PFSK-1 (cell line): ENCODE measurements at regions not wholly inside any gene's neighbourhood (a gene's known extent, or its start where the extent isn't known, plus 50 kb on each side); places are given as distances from the start of the nearest gene placed in this dataset.

Experiments used
- FOXP2 ChIP-seq: optimal IDR thresholded peaks from 2 replicates; pipeline ENCODE3; 2011; ENCODE audit warnings: borderline replicate concordance, control low read depth, inconsistent platforms; ENCODE audit not compliant: insufficient read depth; ENCODE audit errors: extremely low read length, extremely low read depth
- POLR2AphosphoS5 ChIP-seq: IDR thresholded peaks from 2 replicates; pipeline ENCODE4 v1.6.1; 2012; ENCODE audit warnings: low read depth, mild to moderate bottlenecking, control low read depth, low read length, moderate library complexity
- SIN3A ChIP-seq: IDR thresholded peaks from 2 replicates; pipeline ENCODE4 v1.6.1; 2012; ENCODE audit warnings: mild to moderate bottlenecking, low read length, moderate library complexity, borderline replicate concordance; ENCODE audit not compliant: insufficient read depth
- TAF1 ChIP-seq: IDR thresholded peaks from 2 replicates; pipeline ENCODE4 v1.6.1; 2012; ENCODE audit warnings: low read length, control low read depth, borderline replicate concordance; ENCODE audit not compliant: insufficient read depth
- TF ChIP-seq, protein P1 (sequence below), 2 experiments: IDR thresholded peaks; 2 replicates each; pipeline versions ENCODE4 v1.6.1 to v1.8.0; 2011 to 2012; ENCODE audit warnings: low read depth in 2 of 2, low read length in 2 of 2, control low read depth in 1 of 2, inconsistent platforms in 1 of 2, mild to moderate bottlenecking in 1 of 2, moderate library complexity in 1 of 2; ENCODE audit not compliant: insufficient read depth in 1 of 2

DNA sequence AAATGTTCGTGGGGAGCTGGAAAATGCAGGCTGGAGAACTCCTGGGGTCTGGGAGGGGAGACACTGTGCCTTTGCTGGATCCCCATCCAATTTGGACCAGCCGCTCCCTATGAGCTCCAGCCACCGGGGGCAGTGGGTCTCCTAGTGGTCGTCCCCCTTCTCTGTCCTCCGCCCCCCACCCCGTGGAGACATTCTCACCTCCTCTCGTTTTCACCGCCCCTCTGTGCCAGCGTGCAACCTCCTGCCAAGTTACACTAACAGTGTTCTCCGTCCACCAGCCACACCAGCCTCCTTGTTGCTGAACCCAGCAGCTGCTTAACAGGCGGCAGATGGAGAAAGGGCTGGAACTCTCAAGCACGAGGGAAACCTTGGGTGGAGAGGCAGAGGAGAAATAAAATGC is 67.4 kb upstream of the SOX9 start:
- no peak for TF ChIP-seq POLR2AphosphoS5
- TF ChIP-seq FOXP2 = no peak
- TF ChIP-seq TAF1 = no peak
- TF ChIP-seq SIN3A = no peak
- TF ChIP-seq, protein P1, sequence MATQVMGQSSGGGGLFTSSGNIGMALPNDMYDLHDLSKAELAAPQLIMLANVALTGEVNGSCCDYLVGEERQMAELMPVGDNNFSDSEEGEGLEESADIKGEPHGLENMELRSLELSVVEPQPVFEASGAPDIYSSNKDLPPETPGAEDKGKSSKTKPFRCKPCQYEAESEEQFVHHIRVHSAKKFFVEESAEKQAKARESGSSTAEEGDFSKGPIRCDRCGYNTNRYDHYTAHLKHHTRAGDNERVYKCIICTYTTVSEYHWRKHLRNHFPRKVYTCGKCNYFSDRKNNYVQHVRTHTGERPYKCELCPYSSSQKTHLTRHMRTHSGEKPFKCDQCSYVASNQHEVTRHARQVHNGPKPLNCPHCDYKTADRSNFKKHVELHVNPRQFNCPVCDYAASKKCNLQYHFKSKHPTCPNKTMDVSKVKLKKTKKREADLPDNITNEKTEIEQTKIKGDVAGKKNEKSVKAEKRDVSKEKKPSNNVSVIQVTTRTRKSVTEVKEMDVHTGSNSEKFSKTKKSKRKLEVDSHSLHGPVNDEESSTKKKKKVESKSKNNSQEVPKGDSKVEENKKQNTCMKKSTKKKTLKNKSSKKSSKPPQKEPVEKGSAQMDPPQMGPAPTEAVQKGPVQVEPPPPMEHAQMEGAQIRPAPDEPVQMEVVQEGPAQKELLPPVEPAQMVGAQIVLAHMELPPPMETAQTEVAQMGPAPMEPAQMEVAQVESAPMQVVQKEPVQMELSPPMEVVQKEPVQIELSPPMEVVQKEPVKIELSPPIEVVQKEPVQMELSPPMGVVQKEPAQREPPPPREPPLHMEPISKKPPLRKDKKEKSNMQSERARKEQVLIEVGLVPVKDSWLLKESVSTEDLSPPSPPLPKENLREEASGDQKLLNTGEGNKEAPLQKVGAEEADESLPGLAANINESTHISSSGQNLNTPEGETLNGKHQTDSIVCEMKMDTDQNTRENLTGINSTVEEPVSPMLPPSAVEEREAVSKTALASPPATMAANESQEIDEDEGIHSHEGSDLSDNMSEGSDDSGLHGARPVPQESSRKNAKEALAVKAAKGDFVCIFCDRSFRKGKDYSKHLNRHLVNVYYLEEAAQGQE (IDR thresholded peaks at IDR 0.05; ENCODE audit: insufficient read depth in 1 of 2, low read depth in 2 of 2, low read length in 2 of 2) = no peak

DNA sequence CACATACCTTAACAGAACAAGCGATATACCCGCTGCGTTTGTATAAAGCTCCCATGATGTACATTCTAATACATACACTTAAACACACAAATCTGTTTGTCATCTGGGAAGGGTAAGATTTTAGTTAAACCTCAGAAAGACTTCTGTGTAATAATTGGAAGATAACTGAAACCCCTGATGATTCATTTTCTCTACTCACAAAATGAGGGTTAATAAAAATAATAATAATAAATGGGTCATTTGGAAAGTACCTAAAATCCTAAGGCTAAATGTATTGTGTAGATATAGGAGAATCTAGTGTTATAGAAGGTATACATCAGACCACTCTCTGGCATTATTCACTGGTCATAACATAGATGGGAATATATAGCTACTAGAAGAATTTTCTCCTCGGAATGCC is 64.7 kb upstream of the SOX9 start:
- TF ChIP-seq, protein P1 (IDR thresholded peaks at IDR 0.05; ENCODE audit: insufficient read depth in 1 of 2, low read depth in 2 of 2, low read length in 2 of 2) = no peak
- no peak for TF ChIP-seq FOXP2
- no peak for TF ChIP-seq TAF1
- no peak for TF ChIP-seq SIN3A
- TF ChIP-seq POLR2AphosphoS5 = no peak

DNA sequence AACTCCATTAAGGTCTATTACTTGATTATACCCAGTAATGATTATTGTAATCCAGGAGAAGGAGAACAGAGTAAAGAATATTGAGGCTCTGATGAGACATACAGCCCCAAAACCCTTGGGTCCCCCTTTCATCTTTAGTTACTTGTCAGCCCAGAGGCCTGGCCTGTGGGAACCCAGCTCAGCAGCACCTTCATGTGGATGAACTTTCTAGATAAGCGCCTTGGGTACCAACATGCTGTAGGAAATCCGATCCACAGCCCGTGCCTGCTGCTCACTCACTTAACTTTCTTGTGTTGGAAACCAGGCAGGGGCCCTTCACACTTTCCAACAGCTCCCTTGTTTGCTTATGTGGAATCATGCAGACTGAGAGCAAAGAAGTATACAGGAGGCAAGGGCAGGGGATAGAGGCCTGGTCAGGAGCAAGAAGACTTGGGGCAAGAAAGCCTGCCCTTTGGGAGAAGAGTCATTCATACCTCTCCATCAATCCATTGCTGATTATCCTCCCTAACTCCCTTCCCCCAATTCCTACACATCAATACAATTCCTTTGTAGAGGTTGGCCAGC is 64.0 kb upstream of the SOX9 start:
- TF ChIP-seq TAF1 = no peak
- TF ChIP-seq SIN3A = no peak
- TF ChIP-seq, protein P1 (IDR thresholded peaks at IDR 0.05; ENCODE audit: insufficient read depth in 1 of 2, low read depth in 2 of 2, low read length in 2 of 2) = no peak
- no peak for TF ChIP-seq POLR2AphosphoS5
- no peak for TF ChIP-seq FOXP2

DNA sequence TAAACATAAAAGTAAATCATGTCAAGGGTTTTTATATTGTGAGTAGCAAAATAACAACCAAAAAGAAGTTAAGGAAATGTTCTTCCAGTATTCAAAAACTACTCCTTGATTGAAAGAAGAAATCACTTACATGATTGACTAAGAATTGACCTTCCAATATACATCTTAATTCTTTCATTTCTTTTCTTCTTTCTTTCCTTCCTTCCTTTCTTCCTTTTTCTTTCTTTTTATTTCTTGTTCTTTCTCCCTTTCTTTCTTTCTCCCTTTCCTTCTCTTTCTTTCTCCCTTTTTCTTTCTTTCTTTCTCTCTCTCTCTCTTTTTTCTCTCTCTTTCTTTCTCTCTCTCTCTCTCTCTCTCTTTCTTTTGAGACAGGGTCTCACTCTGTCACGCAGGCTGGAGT is 60.7 kb upstream of the SOX9 start:
- TF ChIP-seq, protein P1 (IDR thresholded peaks at IDR 0.05; ENCODE audit: insufficient read depth in 1 of 2, low read depth in 2 of 2, low read length in 2 of 2) = no peak
- TF ChIP-seq SIN3A (no peak), FOXP2 (no peak), TAF1 (no peak), POLR2AphosphoS5 (no peak)

DNA sequence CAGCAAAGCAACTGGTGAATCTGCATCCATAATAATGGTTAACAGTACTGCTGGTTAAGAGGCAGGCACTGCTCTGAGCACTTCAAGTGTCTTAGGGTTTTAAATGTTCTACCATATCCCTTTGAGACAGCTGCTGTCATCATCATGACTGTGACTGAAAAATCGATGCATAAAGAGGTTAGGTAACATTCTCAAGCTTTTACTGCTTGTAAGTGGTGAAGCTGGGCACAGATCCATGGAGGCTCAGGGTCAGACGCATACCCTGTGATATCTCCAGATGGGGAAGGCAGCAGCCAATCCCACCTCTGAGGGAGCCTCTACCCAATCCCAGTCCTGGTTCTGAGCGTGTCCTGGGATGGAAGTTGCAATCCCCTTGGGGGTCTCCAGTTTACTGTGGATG is 57.6 kb upstream of the SOX9 start:
- no peak for TF ChIP-seq SIN3A
- no peak for TF ChIP-seq POLR2AphosphoS5
- no peak for TF ChIP-seq TAF1
- TF ChIP-seq, protein P1 (IDR thresholded peaks at IDR 0.05; ENCODE audit: insufficient read depth in 1 of 2, low read depth in 2 of 2, low read length in 2 of 2) = no peak
- no peak for TF ChIP-seq FOXP2
